ENCODE measurements at regions not wholly inside any gene's neighbourhood (a gene's known extent, or its start where the extent isn't known, plus 50 kb on each side); places are given as distances from the start of the nearest gene placed in this dataset.

DNA sequence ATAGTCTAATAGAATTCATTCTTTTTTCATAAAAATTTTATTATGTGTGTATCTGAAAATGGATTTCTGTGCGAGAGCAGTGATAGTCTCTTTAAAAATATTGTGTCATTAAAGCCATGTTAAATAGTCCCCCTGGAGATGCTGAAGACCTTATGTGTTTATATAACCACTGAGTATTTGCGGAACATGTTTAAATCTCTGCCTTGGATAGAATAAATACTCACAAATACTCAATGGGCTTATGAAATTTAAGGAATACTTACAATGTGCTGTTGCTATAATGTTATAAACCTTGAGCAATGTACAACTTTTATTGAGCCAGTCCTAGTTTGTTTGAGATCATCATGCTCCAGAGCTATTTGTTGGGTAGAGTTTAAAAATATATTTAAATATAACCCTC is 226.0 kb downstream of the SNAPC1 start:
- no peak for TF ChIP-seq EZH2 (IDR thresholded peaks at IDR 0.05)
- TF ChIP-seq, protein P1, sequence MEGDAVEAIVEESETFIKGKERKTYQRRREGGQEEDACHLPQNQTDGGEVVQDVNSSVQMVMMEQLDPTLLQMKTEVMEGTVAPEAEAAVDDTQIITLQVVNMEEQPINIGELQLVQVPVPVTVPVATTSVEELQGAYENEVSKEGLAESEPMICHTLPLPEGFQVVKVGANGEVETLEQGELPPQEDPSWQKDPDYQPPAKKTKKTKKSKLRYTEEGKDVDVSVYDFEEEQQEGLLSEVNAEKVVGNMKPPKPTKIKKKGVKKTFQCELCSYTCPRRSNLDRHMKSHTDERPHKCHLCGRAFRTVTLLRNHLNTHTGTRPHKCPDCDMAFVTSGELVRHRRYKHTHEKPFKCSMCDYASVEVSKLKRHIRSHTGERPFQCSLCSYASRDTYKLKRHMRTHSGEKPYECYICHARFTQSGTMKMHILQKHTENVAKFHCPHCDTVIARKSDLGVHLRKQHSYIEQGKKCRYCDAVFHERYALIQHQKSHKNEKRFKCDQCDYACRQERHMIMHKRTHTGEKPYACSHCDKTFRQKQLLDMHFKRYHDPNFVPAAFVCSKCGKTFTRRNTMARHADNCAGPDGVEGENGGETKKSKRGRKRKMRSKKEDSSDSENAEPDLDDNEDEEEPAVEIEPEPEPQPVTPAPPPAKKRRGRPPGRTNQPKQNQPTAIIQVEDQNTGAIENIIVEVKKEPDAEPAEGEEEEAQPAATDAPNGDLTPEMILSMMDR (IDR thresholded peaks at IDR 0.05), result no peak

Measured in neural progenitor cell (in vitro differentiated cells).